Suprapubic skin (tissue), 4 donors: ENCODE measurements at regions not wholly inside any gene's neighbourhood (a gene's known extent, or its start where the extent isn't known, plus 50 kb on each side); places are given as distances from the start of the nearest gene placed in this dataset.

Experiments
- CTCF ChIP-seq, 2 donors: fragments of 200-600 bp in 1 of 2; fragments of 450-650 bp in 1 of 2; sonication (generic) in 1 of 2; IDR thresholded peaks; one replicate each; pipeline ENCODE4 v1.5.1; 2016 to 2019; ENCODE audit warnings: antibody characterized with exemption in 2 of 2, mild to moderate bottlenecking in 1 of 2, moderate library complexity in 1 of 2
- EP300 ChIP-seq: sonication (generic); formaldehyde crosslinking; IDR thresholded peaks from one replicate; pipeline ENCODE4 v1.6.1; 2017; ENCODE audit warnings: antibody characterized with exemption
- POLR2A ChIP-seq, 2 donors: fragments of 450-650 bp; IDR thresholded peaks; one replicate each; pipeline ENCODE4 v1.6.1; 2017; ENCODE audit warnings: antibody characterized with exemption in 2 of 2, mild to moderate bottlenecking in 2 of 2, moderate library complexity in 2 of 2
- POLR2AphosphoS5 ChIP-seq, 3 donors: sonication (generic); formaldehyde crosslinking; IDR thresholded peaks; one replicate each; pipeline ENCODE4 v1.6.1; 2017; ENCODE audit warnings: antibody characterized with exemption in 3 of 3

- TF ChIP-seq CTCF (IDR thresholded peaks at IDR 0.05) = no peak
- no peak for TF ChIP-seq POLR2A (IDR thresholded peaks at IDR 0.05)
- no peak for TF ChIP-seq EP300
- no peak for TF ChIP-seq POLR2AphosphoS5 (IDR thresholded peaks at IDR 0.05)
Observed at GRCh38 chr9:107942856-107943255, 453.3 kb upstream of the KLF4 start.
